Immature natural killer cell (primary cell): ENCODE measurements at regions not wholly inside any gene's neighbourhood (a gene's known extent, or its start where the extent isn't known, plus 50 kb on each side); places are given as distances from the start of the nearest gene placed in this dataset.

Source experiments
- DNase-seq, 3 donors: peaks; one replicate each; pipeline ENCODE4 v3.0.0; 2022; ENCODE audit warnings: mixed read lengths in 1 of 3
- H3K27ac Mint-ChIP-seq, 6 donors: one replicate each; pipeline ENCODE4 v1.8.0; 2020; ENCODE audit warnings: mixed read lengths in 6 of 6, mild to moderate bottlenecking in 5 of 6, inconsistent platforms in 4 of 6, moderate library complexity in 3 of 6
- H3K27me3 Mint-ChIP-seq, 3 donors: one replicate each; pipeline ENCODE4 v1.8.0; 2020 to 2021; ENCODE audit warnings: low read depth in 3 of 3, mild to moderate bottlenecking in 3 of 3, mixed read lengths in 3 of 3, moderate library complexity in 3 of 3, inconsistent platforms in 1 of 3
- H3K36me3 Mint-ChIP-seq, 3 donors: one replicate each; pipeline ENCODE4 v1.8.0; 2020; ENCODE audit warnings: mixed read lengths in 3 of 3, inconsistent platforms in 2 of 3, mild to moderate bottlenecking in 2 of 3
- H3K4me1 Mint-ChIP-seq, 2 donors: one replicate each; pipeline ENCODE4 v1.8.0; 2020; ENCODE audit warnings: inconsistent platforms in 2 of 2, mild to moderate bottlenecking in 2 of 2, mixed read lengths in 2 of 2, moderate library complexity in 1 of 2
- H3K4me3 Mint-ChIP-seq, 5 donors: one replicate each; pipeline ENCODE4 v1.8.0; 2020; ENCODE audit warnings: mild to moderate bottlenecking in 5 of 5, mixed read lengths in 5 of 5, inconsistent platforms in 3 of 5, moderate library complexity in 3 of 5
- H3K9me3 Mint-ChIP-seq, 6 donors: one replicate each; pipeline ENCODE4 v1.8.0; 2020; ENCODE audit warnings: mild to moderate bottlenecking in 6 of 6, mixed read lengths in 6 of 6, inconsistent platforms in 4 of 6, moderate library complexity in 3 of 6

GRCh38 chr3:72673011-72673771 lies 175.1 kb downstream of the SHQ1 start:
- Mint-ChIP-seq H3K4me1 (no peaks in the 10 kb centered on the region), H3K36me3 (no peaks in the 10 kb centered on the region), H3K27me3 (peaks cover 0 to 3% (median 2%) of the 10 kb centered on the region in 3 donors), H3K4me3 (no peak overlapping the region), H3K27ac (no peak overlapping the region), H3K9me3 (peaks cover 0 to 2% (median 0%) of the 10 kb centered on the region in 6 donors)
- no peak for DNase-seq

GRCh38 chr3:72669224-72669623 lies 179.0 kb downstream of the SHQ1 start:
- Mint-ChIP-seq H3K27ac (no peak overlapping the region), H3K36me3 (no peaks in the 10 kb centered on the region), H3K9me3 (peaks cover 0 to 2% (median 0%) of the 10 kb centered on the region in 6 donors), H3K27me3 (peaks cover 0 to 2% (median 1%) of the 10 kb centered on the region in 3 donors), H3K4me3 (no peak overlapping the region), H3K4me1 (no peaks in the 10 kb centered on the region)
- DNase-seq, result no peak

- DNase-seq, result no peak
- Mint-ChIP-seq H3K36me3 (no peaks in the 10 kb centered on the region), H3K4me1 (no peaks in the 10 kb centered on the region), H3K27ac (no peak overlapping the region), H3K27me3 (peaks cover 0 to 2% (median 1%) of the 10 kb centered on the region in 3 donors), H3K9me3 (no peaks in the 10 kb centered on the region), H3K4me3 (no peak overlapping the region)
Observed at GRCh38 chr3:72666447-72666755, 181.8 kb downstream of the SHQ1 start.

GRCh38 chr3:72665701-72666446 lies 182.4 kb downstream of the SHQ1 start:
- peak in 2 of 3 donors; percentile 11 to 22 for DNase-seq
- Mint-ChIP-seq H3K4me1 (no peaks in the 10 kb centered on the region), H3K27me3 (peaks cover 0 to 2% (median 1%) of the 10 kb centered on the region in 3 donors), H3K27ac (no peak overlapping the region), H3K9me3 (no peaks in the 10 kb centered on the region), H3K36me3 (no peaks in the 10 kb centered on the region), H3K4me3 (no peak overlapping the region)

- H3K4me3 Mint-ChIP-seq, result no peak overlapping the region
- DNase-seq, result no peak
- H3K4me1 Mint-ChIP-seq, result no peaks in the 10 kb centered on the region
- H3K27ac Mint-ChIP-seq, result no peak overlapping the region
- H3K27me3 Mint-ChIP-seq, result peaks cover 0 to 2% (median 2%) of the 10 kb centered on the region in 3 donors
- no peaks in the 10 kb centered on the region for H3K36me3 Mint-ChIP-seq
- H3K9me3 Mint-ChIP-seq, result no peaks in the 10 kb centered on the region
Observed at GRCh38 chr3:72665103-72665502, 183.1 kb downstream of the SHQ1 start.

GRCh38 chr3:72664184-72664975 lies 183.9 kb downstream of the SHQ1 start:
- Mint-ChIP-seq H3K36me3 (peaks cover 0 to under 1% (median 0%) of the 10 kb centered on the region in 3 donors), H3K9me3 (no peaks in the 10 kb centered on the region), H3K27ac (no peak overlapping the region), H3K4me3 (no peak overlapping the region), H3K27me3 (peaks cover 0 to 4% (median 2%) of the 10 kb centered on the region in 3 donors), H3K4me1 (no peaks in the 10 kb centered on the region)
- no peak for DNase-seq

GRCh38 chr3:72663429-72663828 lies 184.8 kb downstream of the SHQ1 start:
- Mint-ChIP-seq H3K27me3 (peaks cover 0 to 4% (median 2%) of the 10 kb centered on the region in 3 donors), H3K4me3 (no peak overlapping the region), H3K36me3 (peaks cover 0 to 3% (median 0%) of the 10 kb centered on the region in 3 donors), H3K27ac (no peak overlapping the region), H3K4me1 (no peaks in the 10 kb centered on the region), H3K9me3 (no peaks in the 10 kb centered on the region)
- no peak for DNase-seq

- Mint-ChIP-seq H3K27me3 (peaks cover 0 to 4% (median 2%) of the 10 kb centered on the region in 3 donors), H3K9me3 (no peaks in the 10 kb centered on the region), H3K4me3 (no peak overlapping the region), H3K36me3 (peaks cover 0 to 3% (median 0%) of the 10 kb centered on the region in 3 donors), H3K27ac (no peak overlapping the region), H3K4me1 (no peaks in the 10 kb centered on the region)
- no peak for DNase-seq
Observed at GRCh38 chr3:72661115-72661457, 187.2 kb downstream of the SHQ1 start.

- no peaks in the 10 kb centered on the region for H3K9me3 Mint-ChIP-seq
- no peak overlapping the region for H3K4me3 Mint-ChIP-seq
- H3K36me3 Mint-ChIP-seq, result peaks cover 0 to 3% (median 0%) of the 10 kb centered on the region in 3 donors
- DNase-seq, result no peak
- H3K27ac Mint-ChIP-seq, result no peak overlapping the region
- H3K27me3 Mint-ChIP-seq, result peaks cover 0 to 7% (median 2%) of the 10 kb centered on the region in 3 donors
- H3K4me1 Mint-ChIP-seq, result no peaks in the 10 kb centered on the region
Observed at GRCh38 chr3:72660270-72661114, 187.8 kb downstream of the SHQ1 start.

- Mint-ChIP-seq H3K4me1 (no peaks in the 10 kb centered on the region), H3K27me3 (peaks cover 3 to 9% (median 7%) of the 10 kb centered on the region in 3 donors), H3K4me3 (no peak overlapping the region), H3K27ac (no peak overlapping the region), H3K36me3 (peaks cover 0 to 3% (median 0%) of the 10 kb centered on the region in 3 donors), H3K9me3 (no peaks in the 10 kb centered on the region)
- DNase-seq, result no peak
Observed at GRCh38 chr3:72659596-72659995, 188.6 kb downstream of the SHQ1 start.

- Mint-ChIP-seq H3K9me3 (peaks cover 0 to 2% (median 0%) of the 10 kb centered on the region in 6 donors), H3K27me3 (peaks cover 3 to 9% (median 8%) of the 10 kb centered on the region in 3 donors), H3K27ac (no peak overlapping the region), H3K36me3 (peaks cover 0 to 6% (median 0%) of the 10 kb centered on the region in 3 donors), H3K4me1 (no peaks in the 10 kb centered on the region), H3K4me3 (no peak overlapping the region)
- DNase-seq, result no peak
Observed at GRCh38 chr3:72659188-72659587, 189.1 kb downstream of the SHQ1 start.

GRCh38 chr3:72658466-72659100 lies 189.7 kb downstream of the SHQ1 start:
- H3K36me3 Mint-ChIP-seq, result peaks cover 0 to 6% (median 0%) of the 10 kb centered on the region in 3 donors
- peaks cover 0 to 2% (median 0%) of the 10 kb centered on the region in 6 donors for H3K9me3 Mint-ChIP-seq
- no peak overlapping the region for H3K27ac Mint-ChIP-seq
- H3K27me3 Mint-ChIP-seq, result peaks cover 3 to 9% (median 8%) of the 10 kb centered on the region in 3 donors
- DNase-seq, result no peak
- no peak overlapping the region for H3K4me3 Mint-ChIP-seq
- no peaks in the 10 kb centered on the region for H3K4me1 Mint-ChIP-seq

GRCh38 chr3:72657666-72658065 lies 190.6 kb downstream of the SHQ1 start:
- H3K9me3 Mint-ChIP-seq, result peaks cover 0 to 2% (median 0%) of the 10 kb centered on the region in 6 donors
- no peaks in the 10 kb centered on the region for H3K4me1 Mint-ChIP-seq
- peaks cover 3 to 9% (median 8%) of the 10 kb centered on the region in 3 donors for H3K27me3 Mint-ChIP-seq
- H3K4me3 Mint-ChIP-seq, result no peak overlapping the region
- DNase-seq, result no peak
- peaks cover 0 to 6% (median 0%) of the 10 kb centered on the region in 3 donors for H3K36me3 Mint-ChIP-seq
- no peak overlapping the region for H3K27ac Mint-ChIP-seq
